GM23338 (cell line): ENCODE measurements at regions not wholly inside any gene's neighbourhood (a gene's known extent, or its start where the extent isn't known, plus 50 kb on each side); places are given as distances from the start of the nearest gene placed in this dataset.

Experiments used
- ATAC-seq: fragments of 200-7000 bp; cut with Tn5 transposase; 3 replicates; pipeline ENCODE4 v1.9.1; 2020
- DNase-seq: peaks from one replicate; pipeline ENCODE4 v3.0.0-alpha.2; 2015; ENCODE audit warnings: low spot score
- H2AFZ ChIP-seq: fragments of 200-600 bp; sonication (generic); 2 replicates; pipeline ENCODE4 v1.8.0; 2016; ENCODE audit warnings: antibody characterized with exemption, mild to moderate bottlenecking, moderate library complexity
- H3F3A ChIP-seq: fragments of 200-600 bp; sonication (generic); replicated peaks from 2 replicates; pipeline ENCODE4 v1.8.0; 2017; ENCODE audit warnings: antibody characterized with exemption, mixed run types, low read depth
- H3K27ac ChIP-seq: fragments of 200-600 bp; sonication (generic); 2 replicates; pipeline ENCODE4 v1.6.1; 2016; ENCODE audit warnings: low read depth
- H3K27me3 ChIP-seq: fragments of 200-600 bp; sonication (generic); 2 replicates; pipeline ENCODE4 v1.8.0; 2016; ENCODE audit warnings: mild to moderate bottlenecking, mixed run types, moderate library complexity; ENCODE audit not compliant: insufficient read depth
- H3K36me3 ChIP-seq: fragments of 200-600 bp; sonication (generic); 2 replicates; pipeline ENCODE4 v1.8.0; 2016; ENCODE audit warnings: mild to moderate bottlenecking; ENCODE audit not compliant: insufficient read depth
- H3K4me1 ChIP-seq: fragments of 200-600 bp; sonication (generic); 2 replicates; pipeline ENCODE4 v1.8.0; 2016; ENCODE audit warnings: mild to moderate bottlenecking, moderate library complexity; ENCODE audit not compliant: insufficient read depth
- H3K4me2 ChIP-seq: fragments of 200-600 bp; sonication (generic); 2 replicates; pipeline ENCODE4 v1.7.1; 2017; ENCODE audit warnings: mixed run types
- H3K4me3 ChIP-seq: fragments of 200-600 bp; sonication (generic); 2 replicates; pipeline ENCODE4 v1.6.1; 2016; ENCODE audit warnings: mixed run types
- H3K79me2 ChIP-seq: fragments of 200-600 bp; sonication (generic); replicated peaks from 2 replicates; pipeline ENCODE4 v1.8.0; 2017; ENCODE audit warnings: mild to moderate bottlenecking; ENCODE audit not compliant: insufficient read depth
- H3K9me2 ChIP-seq: fragments of 200-600 bp; sonication (generic); 2 replicates; pipeline ENCODE4 v1.8.0; 2017; ENCODE audit not compliant: insufficient read depth
- H4K20me1 ChIP-seq: fragments of 200-600 bp; sonication (generic); replicated peaks from 2 replicates; pipeline ENCODE4 v1.8.0; 2017; ENCODE audit warnings: mild to moderate bottlenecking; ENCODE audit not compliant: insufficient read depth
- H3K27ac Mint-ChIP-seq: 2 replicates; pipeline ENCODE4 v1.8.0; 2020; ENCODE audit warnings: inconsistent platforms, mild to moderate bottlenecking, moderate library complexity, mixed read lengths
- H3K27me3 Mint-ChIP-seq: 3 replicates; pipeline ENCODE4 v1.8.0; 2022; ENCODE audit warnings: low read depth, mild to moderate bottlenecking, moderate library complexity, mixed read lengths, inconsistent platforms; ENCODE audit not compliant: insufficient read depth, poor library complexity
- H3K36me3 Mint-ChIP-seq: 3 replicates; pipeline ENCODE4 v1.8.0; 2021; ENCODE audit warnings: low read depth, mild to moderate bottlenecking, inconsistent platforms, moderate library complexity, mixed read lengths
- H3K4me1 Mint-ChIP-seq: 3 replicates; pipeline ENCODE4 v1.8.0; 2020; ENCODE audit warnings: mild to moderate bottlenecking, inconsistent platforms, mixed read lengths
- H3K4me3 Mint-ChIP-seq: 3 replicates; pipeline ENCODE4 v1.8.0; 2021; ENCODE audit warnings: moderate library complexity, mild to moderate bottlenecking, inconsistent platforms, mixed read lengths
- H3K9me3 Mint-ChIP-seq: 3 replicates; pipeline ENCODE4 v1.8.0; 2020; ENCODE audit warnings: moderate library complexity, mild to moderate bottlenecking, inconsistent platforms, mixed read lengths
- CREB1 ChIP-seq: fragments of 250-450 bp; sonication (Bioruptor Pico); IDR thresholded peaks from 2 replicates; pipeline ENCODE4 v1.5.0; 2020; ENCODE audit warnings: low read depth, mild to moderate bottlenecking, moderate library complexity
- CTCF ChIP-seq, 2 experiments: fragments of 200-600 bp in 1 of 2; sonication (generic) in 1 of 2; conservative IDR thresholded peaks; 2 replicates each; pipeline versions ENCODE4 v1.5.1 to v1.6.1; 2016 to 2017; ENCODE audit warnings: antibody characterized with exemption in 2 of 2, low read depth in 2 of 2, mild to moderate bottlenecking in 2 of 2, moderate library complexity in 1 of 2
- ETS1 ChIP-seq: IDR thresholded peaks from 2 replicates; pipeline ENCODE4 v1.6.1; 2016; ENCODE audit warnings: antibody characterized with exemption
- EZH2 ChIP-seq: fragments of 200-600 bp; sonication (generic); IDR thresholded peaks from one replicate; pipeline ENCODE4 v1.8.0; 2017; ENCODE audit warnings: antibody characterized with exemption, mild to moderate bottlenecking, low read depth; ENCODE audit not compliant: unreplicated experiment
- JUNB ChIP-seq: IDR thresholded peaks from one replicate; pipeline ENCODE4 v1.6.1; 2016; ENCODE audit warnings: antibody characterized with exemption; ENCODE audit not compliant: unreplicated experiment
- POLR2AphosphoS5 ChIP-seq: IDR thresholded peaks from 2 replicates; pipeline ENCODE4 v1.6.1; 2016; ENCODE audit warnings: antibody characterized with exemption, low read depth
- REST ChIP-seq: IDR thresholded peaks from one replicate; pipeline ENCODE4 v1.6.1; 2018; ENCODE audit warnings: antibody characterized with exemption; ENCODE audit not compliant: unreplicated experiment
- STAT1 ChIP-seq: IDR thresholded peaks from one replicate; pipeline ENCODE4 v1.6.1; 2016; ENCODE audit warnings: antibody characterized with exemption; ENCODE audit not compliant: unreplicated experiment
- ZNF114 ChIP-seq: fragments of 250-450 bp; sonication (Bioruptor Pico); IDR thresholded peaks from 2 replicates; pipeline ENCODE4 v1.5.0; 2020; ENCODE audit warnings: mild to moderate bottlenecking, moderate library complexity
- ZNF331 ChIP-seq: fragments of 250-450 bp; sonication (Bioruptor Pico); IDR thresholded peaks from 2 replicates; pipeline ENCODE4 v1.5.0; 2020; ENCODE audit warnings: low read depth, mild to moderate bottlenecking, moderate library complexity

GRCh38 chr19:31955061-31955460 lies 390.3 kb upstream of the ZNF507 start:
- DNase-seq (no peak), ATAC-seq (no peak)
- no peaks in the 10 kb centered on the region for H4K20me1 ChIP-seq
- no peak for TF ChIP-seq ZNF114 (CRISPR knock-in tag)
- TF ChIP-seq CTCF (conservative IDR thresholded peaks at IDR 0.05; ENCODE audit: low read depth in 2 of 2) = no peak
- TF ChIP-seq JUNB = no peak
- TF ChIP-seq POLR2AphosphoS5 = no peak
- no peak for TF ChIP-seq STAT1
- TF ChIP-seq ZNF331 (CRISPR knock-in tag) = no peak
- no peak for TF ChIP-seq CREB1 (CRISPR knock-in tag)
- no peak for TF ChIP-seq ETS1
- TF ChIP-seq EZH2 = no peak
- no peak for TF ChIP-seq REST
- Mint-ChIP-seq H3K4me3 (no peak overlapping the region), H3K27me3 (no peaks in the 10 kb centered on the region), H3K9me3 (peaks cover 6% of the 10 kb centered on the region; the same call in 2 of the 3 replicates), H3K4me1 (peaks cover 13% of the 10 kb centered on the region), H3K27ac (no peak overlapping the region), H3K36me3 (peaks cover 4% of the 10 kb centered on the region; the same call in 1 of the 3 replicates)
- no peaks in the 10 kb centered on the region for H3K79me2 ChIP-seq
- H3K4me3 ChIP-seq = no peak overlapping the region
- H3K36me3 ChIP-seq = no peaks in the 10 kb centered on the region
- no peaks in the 10 kb centered on the region for H3F3A ChIP-seq
- peaks cover 20% of the 10 kb centered on the region for H3K9me2 ChIP-seq
- no peak overlapping the region for H3K4me2 ChIP-seq
- no peak overlapping the region for H3K27ac ChIP-seq
- H2AFZ ChIP-seq = no peak overlapping the region
- no peaks in the 10 kb centered on the region for H3K4me1 ChIP-seq
- no peaks in the 10 kb centered on the region for H3K27me3 ChIP-seq

- H3K27ac Mint-ChIP-seq = no peak overlapping the region
- no peak for ATAC-seq
- no peak for TF ChIP-seq EZH2
- TF ChIP-seq ETS1 = no peak
- no peak for TF ChIP-seq CTCF (conservative IDR thresholded peaks at IDR 0.05; ENCODE audit: low read depth in 2 of 2)
- no peak for TF ChIP-seq REST
- no peak for TF ChIP-seq ZNF331 (CRISPR knock-in tag)
- no peak for TF ChIP-seq CREB1 (CRISPR knock-in tag)
- no peak for TF ChIP-seq POLR2AphosphoS5
Observed at GRCh38 chr19:31955884-31956283, 389.5 kb upstream of the ZNF507 start.

More at GRCh38 chr19:31955884-31956283, 389.5 kb upstream of the ZNF507 start:
- DNase-seq = no peak
- H3K4me1 ChIP-seq = no peaks in the 10 kb centered on the region
- H2AFZ ChIP-seq = no peak overlapping the region
- no peaks in the 10 kb centered on the region for H3K27me3 ChIP-seq
- H3K4me2 ChIP-seq = no peak overlapping the region
- Mint-ChIP-seq H3K27me3 (no peaks in the 10 kb centered on the region), H3K4me1 (peaks cover 13% of the 10 kb centered on the region), H3K36me3 (peaks cover 4% of the 10 kb centered on the region; the same call in 1 of the 3 replicates), H3K4me3 (no peak overlapping the region), H3K9me3 (peaks cover 6% of the 10 kb centered on the region; the same call in 2 of the 3 replicates)
- peaks cover 20% of the 10 kb centered on the region for H3K9me2 ChIP-seq
- H3K79me2 ChIP-seq = no peaks in the 10 kb centered on the region
- H3K4me3 ChIP-seq = no peak overlapping the region
- H4K20me1 ChIP-seq = no peaks in the 10 kb centered on the region
- no peaks in the 10 kb centered on the region for H3F3A ChIP-seq
- H3K27ac ChIP-seq = no peak overlapping the region
- no peaks in the 10 kb centered on the region for H3K36me3 ChIP-seq
